MM.1S (cell line): ENCODE measurements at regions not wholly inside any gene's neighbourhood (a gene's known extent, or its start where the extent isn't known, plus 50 kb on each side); places are given as distances from the start of the nearest gene placed in this dataset.

ENCODE experiments used
- DNase-seq: peaks from one replicate; pipeline ENCODE4 v3.0.0-alpha.2; 2015
- H2AFZ ChIP-seq: fragments of 300-600 bp; sonication (generic); 2 replicates; pipeline ENCODE4 v1.6.0; 2016; ENCODE audit warnings: antibody characterized with exemption, low read length
- H3F3A ChIP-seq: fragments of 300-600 bp; sonication (generic); 2 replicates; pipeline ENCODE4 v1.6.1; 2016; ENCODE audit warnings: mild to moderate bottlenecking, antibody characterized with exemption, low read length, moderate library complexity, mixed read lengths; ENCODE audit not compliant: insufficient read depth
- H3K27ac ChIP-seq: fragments of 300-600 bp; sonication (generic); 2 replicates; pipeline ENCODE4 v1.5.1; 2016; ENCODE audit warnings: mild to moderate bottlenecking, low read length
- H3K27me3 ChIP-seq: fragments of 300-600 bp; sonication (generic); replicated peaks from 2 replicates; pipeline ENCODE4 v1.6.0; 2016; ENCODE audit warnings: low read length; ENCODE audit not compliant: insufficient read depth
- H3K36me3 ChIP-seq: fragments of 300-600 bp; sonication (generic); replicated peaks from 2 replicates; pipeline ENCODE4 v1.6.1; 2016; ENCODE audit warnings: mild to moderate bottlenecking, low read length, mixed read lengths; ENCODE audit not compliant: insufficient read depth
- H3K4me1 ChIP-seq: fragments of 300-600 bp; sonication (generic); 2 replicates; pipeline ENCODE4 v1.6.1; 2016; ENCODE audit warnings: low read length, mixed read lengths
- H3K4me2 ChIP-seq: fragments of 300-600 bp; sonication (generic); 2 replicates; pipeline ENCODE4 v1.6.0; 2016; ENCODE audit warnings: low read depth, low read length
- H3K4me3 ChIP-seq: fragments of 300-600 bp; sonication (generic); 2 replicates; pipeline ENCODE4 v1.5.1; 2016; ENCODE audit warnings: low read length, mixed read lengths
- H3K79me2 ChIP-seq: fragments of 300-600 bp; sonication (generic); 2 replicates; pipeline ENCODE4 v1.6.1; 2016; ENCODE audit warnings: mixed run types, low read length, mixed read lengths
- H3K9ac ChIP-seq: fragments of 300-600 bp; sonication (generic); 2 replicates; pipeline ENCODE4 v1.6.1; 2016; ENCODE audit warnings: low read length, mixed read lengths
- H3K9me2 ChIP-seq: fragments of 300-600 bp; sonication (generic); replicated peaks from 2 replicates; pipeline ENCODE4 v1.6.1; 2016; ENCODE audit warnings: mild to moderate bottlenecking, low read length, mixed read lengths; ENCODE audit not compliant: insufficient read depth
- H3K9me3 ChIP-seq: fragments of 300-600 bp; sonication (generic); replicated peaks from 2 replicates; pipeline ENCODE4 v1.6.1; 2016; ENCODE audit warnings: mild to moderate bottlenecking, low read length, mixed read lengths; ENCODE audit not compliant: insufficient read depth
- H4K20me1 ChIP-seq: fragments of 300-600 bp; sonication (generic); 2 replicates; pipeline ENCODE4 v1.6.1; 2016; ENCODE audit warnings: mild to moderate bottlenecking, low read length, moderate library complexity, mixed read lengths; ENCODE audit not compliant: insufficient read depth
- EZH2 ChIP-seq: fragments of 300-600 bp; sonication (generic); optimal IDR thresholded peaks from 2 replicates; pipeline ENCODE3; 2017; ENCODE audit warnings: low read depth, mild to moderate bottlenecking, antibody characterized with exemption, low read length, mixed read lengths
- EZH2phosphoT487 ChIP-seq: fragments of 300-600 bp; sonication (generic); IDR thresholded peaks from 2 replicates; pipeline ENCODE4 v1.6.1; 2018; ENCODE audit warnings: antibody characterized with exemption, low read length
- TF ChIP-seq, protein P1 (sequence below): fragments of 300-600 bp; sonication (generic); IDR thresholded peaks from 2 replicates; pipeline ENCODE4 v1.5.1; 2016; ENCODE audit warnings: antibody characterized with exemption, low read length, mixed read lengths

DNA sequence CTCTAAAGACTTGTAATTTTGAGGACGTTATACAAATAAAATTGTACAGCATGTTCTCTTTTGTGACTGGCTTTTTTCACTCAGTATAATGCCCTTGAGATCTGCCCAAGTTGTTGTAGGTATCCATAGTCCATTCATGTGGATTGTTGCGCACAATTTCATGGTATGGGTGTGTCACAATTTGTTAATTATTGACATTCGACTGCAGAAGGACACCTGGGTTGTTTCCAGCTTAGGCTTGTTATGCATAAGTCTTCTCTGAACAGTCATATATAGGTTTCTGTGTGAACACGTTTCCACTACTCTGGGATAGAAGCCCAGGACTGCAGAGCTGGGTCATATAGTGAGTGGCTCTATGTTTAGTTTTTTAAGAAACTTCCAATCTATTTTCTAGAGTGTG, 800.8 kb upstream of the SALL3 start:
- TF ChIP-seq, protein P1, sequence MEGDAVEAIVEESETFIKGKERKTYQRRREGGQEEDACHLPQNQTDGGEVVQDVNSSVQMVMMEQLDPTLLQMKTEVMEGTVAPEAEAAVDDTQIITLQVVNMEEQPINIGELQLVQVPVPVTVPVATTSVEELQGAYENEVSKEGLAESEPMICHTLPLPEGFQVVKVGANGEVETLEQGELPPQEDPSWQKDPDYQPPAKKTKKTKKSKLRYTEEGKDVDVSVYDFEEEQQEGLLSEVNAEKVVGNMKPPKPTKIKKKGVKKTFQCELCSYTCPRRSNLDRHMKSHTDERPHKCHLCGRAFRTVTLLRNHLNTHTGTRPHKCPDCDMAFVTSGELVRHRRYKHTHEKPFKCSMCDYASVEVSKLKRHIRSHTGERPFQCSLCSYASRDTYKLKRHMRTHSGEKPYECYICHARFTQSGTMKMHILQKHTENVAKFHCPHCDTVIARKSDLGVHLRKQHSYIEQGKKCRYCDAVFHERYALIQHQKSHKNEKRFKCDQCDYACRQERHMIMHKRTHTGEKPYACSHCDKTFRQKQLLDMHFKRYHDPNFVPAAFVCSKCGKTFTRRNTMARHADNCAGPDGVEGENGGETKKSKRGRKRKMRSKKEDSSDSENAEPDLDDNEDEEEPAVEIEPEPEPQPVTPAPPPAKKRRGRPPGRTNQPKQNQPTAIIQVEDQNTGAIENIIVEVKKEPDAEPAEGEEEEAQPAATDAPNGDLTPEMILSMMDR: no peak
- TF ChIP-seq EZH2phosphoT487 (no peak), EZH2 (no peak)
- Histone ChIP-seq H3K36me3 (no peaks in the 10 kb centered on the region), H3K27me3 (no peaks in the 10 kb centered on the region), H3K9me3 (no peaks in the 10 kb centered on the region), H3K79me2 (no peaks in the 10 kb centered on the region), H3K9me2 (no peaks in the 10 kb centered on the region), H3K9ac (no peak overlapping the region), H4K20me1 (no peaks in the 10 kb centered on the region), H3K4me2 (no peak overlapping the region), H2AFZ (no peak overlapping the region), H3K4me3 (no peak overlapping the region), H3K27ac (no peak overlapping the region), H3F3A (no peaks in the 10 kb centered on the region), H3K4me1 (no peaks in the 10 kb centered on the region)
- no peak for DNase-seq

DNA sequence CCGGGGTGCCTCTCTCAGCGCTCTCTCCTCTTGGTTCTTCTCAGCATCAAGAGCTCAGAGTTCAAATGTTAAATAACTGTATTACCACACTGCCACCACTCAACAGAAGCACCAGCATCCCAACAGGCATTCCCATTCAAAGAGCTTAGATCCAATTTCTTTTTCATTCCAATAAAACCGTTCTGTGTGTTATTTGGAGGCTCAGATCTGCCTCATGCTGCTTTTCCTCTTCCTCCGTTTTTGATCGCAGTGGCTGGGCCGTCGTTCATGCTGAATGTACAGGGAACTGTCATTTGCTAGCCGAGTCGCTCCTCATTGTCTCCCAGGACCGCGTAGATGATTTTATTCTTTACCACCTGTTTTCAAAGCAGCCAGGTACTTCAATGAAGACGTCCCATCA, 798.9 kb upstream of the SALL3 start:
- Histone ChIP-seq H3K27me3 (no peaks in the 10 kb centered on the region), H3K36me3 (no peaks in the 10 kb centered on the region), H3K4me3 (no peak overlapping the region), H3F3A (no peaks in the 10 kb centered on the region), H3K4me2 (no peak overlapping the region), H3K9ac (no peak overlapping the region), H3K9me2 (no peaks in the 10 kb centered on the region), H2AFZ (no peak overlapping the region), H4K20me1 (no peaks in the 10 kb centered on the region), H3K9me3 (no peaks in the 10 kb centered on the region), H3K4me1 (no peaks in the 10 kb centered on the region), H3K27ac (no peak overlapping the region), H3K79me2 (no peaks in the 10 kb centered on the region)
- DNase-seq: no peak
- TF ChIP-seq, protein P1: no peak
- TF ChIP-seq EZH2phosphoT487 (no peak), EZH2 (no peak)

DNA sequence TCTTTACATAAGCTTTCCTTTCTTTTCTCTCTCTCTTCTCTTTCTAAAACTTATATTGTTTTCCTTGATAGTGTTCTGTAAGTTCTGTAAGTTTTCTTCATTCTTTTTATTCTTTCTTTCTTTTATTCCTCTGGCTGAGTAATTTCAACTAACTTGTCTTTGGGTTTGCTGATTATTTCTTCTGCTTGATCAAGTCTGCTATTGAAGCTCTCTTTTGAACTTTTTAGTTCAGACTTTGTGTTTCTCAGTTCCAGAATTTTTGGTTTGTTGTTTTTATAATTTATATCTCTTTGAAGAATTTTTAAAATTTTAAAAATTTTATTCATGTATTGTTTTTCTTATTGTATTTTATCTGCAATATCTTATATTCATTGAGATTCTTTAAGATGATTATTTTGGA, 795.8 kb upstream of the SALL3 start:
- Histone ChIP-seq H3K4me1 (no peaks in the 10 kb centered on the region), H3K79me2 (no peaks in the 10 kb centered on the region), H2AFZ (no peak overlapping the region), H3K9me3 (no peaks in the 10 kb centered on the region), H3K9ac (no peak overlapping the region), H3K9me2 (no peaks in the 10 kb centered on the region), H3K4me2 (no peak overlapping the region), H3K4me3 (no peak overlapping the region), H3K27me3 (no peaks in the 10 kb centered on the region), H3F3A (no peaks in the 10 kb centered on the region), H4K20me1 (no peaks in the 10 kb centered on the region), H3K27ac (no peak overlapping the region), H3K36me3 (no peaks in the 10 kb centered on the region)
- DNase-seq: no peak
- TF ChIP-seq EZH2phosphoT487: no peak
- TF ChIP-seq, protein P1: no peak
- TF ChIP-seq EZH2: no peak
